UCSD-AML1 (cell line): ENCODE measurements at regions not wholly inside any gene's neighbourhood (a gene's known extent, or its start where the extent isn't known, plus 50 kb on each side); places are given as distances from the start of the nearest gene placed in this dataset.

Source experiments
- DNase-seq: peaks from one replicate; lab custom pipeline; 2025; ENCODE audit not compliant: unreplicated experiment; lab: John Stamatoyannopoulos, UW

GRCh38 chr6:23096876-23097275 is 527.5 kb downstream of the HDGFL1 start:
- no peak for DNase-seq

GRCh38 chr6:23097566-23097965 is 528.2 kb downstream of the HDGFL1 start:
- no peak for DNase-seq

- DNase-seq: no peak
These were observed 537.6 kb downstream of the HDGFL1 start for GRCh38 chr6:23106951-23107350.

DNA sequence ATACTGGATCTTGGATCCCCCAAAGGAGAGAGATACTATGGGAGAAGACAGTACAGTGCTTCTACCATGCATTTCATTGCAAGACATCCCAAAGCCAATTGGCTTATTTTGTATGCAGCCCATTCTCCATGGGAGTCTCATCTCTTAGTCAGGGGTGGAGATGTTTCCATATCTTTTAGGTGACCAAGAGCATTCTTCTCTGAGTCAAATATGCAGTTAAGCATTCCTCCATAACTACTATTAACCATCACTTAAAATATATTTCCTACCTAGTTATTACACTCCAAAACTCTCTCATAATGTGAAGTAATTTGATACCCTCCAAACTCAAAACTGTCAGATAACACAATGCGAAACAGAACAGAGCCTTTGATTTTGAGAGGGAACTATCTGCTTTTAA is 542.6 kb downstream of the HDGFL1 start:
- DNase-seq: no peak

DNA sequence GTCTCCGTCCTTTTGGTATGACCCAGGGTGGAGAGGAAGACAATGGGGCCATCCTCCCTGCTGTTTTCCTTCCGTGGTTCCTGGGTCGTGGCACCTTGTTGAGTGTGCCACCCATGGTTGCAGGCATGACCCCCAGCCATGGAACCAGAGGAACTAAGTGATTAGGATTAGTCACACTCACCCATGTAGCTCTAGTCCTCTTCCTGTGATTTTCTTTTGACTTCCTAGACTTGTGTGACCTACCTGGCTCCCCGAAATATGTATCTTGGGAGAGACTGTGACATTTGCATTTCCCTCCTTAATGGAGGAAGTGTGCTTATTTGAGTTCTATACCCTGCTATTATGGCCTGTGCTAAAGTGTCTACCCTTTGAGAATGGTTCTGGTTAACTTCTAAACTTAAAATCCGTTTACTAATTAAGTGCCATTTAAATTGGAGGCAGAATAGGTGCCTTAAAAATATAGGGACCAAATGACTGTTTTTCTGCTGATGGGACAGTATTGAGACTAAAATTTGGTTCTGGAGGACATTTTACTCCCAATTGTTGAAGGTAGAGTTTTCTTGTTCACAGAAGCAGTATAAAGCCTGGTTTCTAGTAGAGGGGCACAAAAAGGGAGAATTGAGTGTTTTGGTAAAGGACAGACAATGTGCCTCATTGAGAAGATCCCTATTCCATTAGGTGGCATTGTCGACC is 545.6 kb downstream of the HDGFL1 start:
- no peak for DNase-seq

GRCh38 chr6:23137611-23138010 is 568.2 kb downstream of the HDGFL1 start:
- DNase-seq: no peak

- no peak for DNase-seq
These were observed 571.5 kb downstream of the HDGFL1 start for GRCh38 chr6:23140871-23141270.

DNA sequence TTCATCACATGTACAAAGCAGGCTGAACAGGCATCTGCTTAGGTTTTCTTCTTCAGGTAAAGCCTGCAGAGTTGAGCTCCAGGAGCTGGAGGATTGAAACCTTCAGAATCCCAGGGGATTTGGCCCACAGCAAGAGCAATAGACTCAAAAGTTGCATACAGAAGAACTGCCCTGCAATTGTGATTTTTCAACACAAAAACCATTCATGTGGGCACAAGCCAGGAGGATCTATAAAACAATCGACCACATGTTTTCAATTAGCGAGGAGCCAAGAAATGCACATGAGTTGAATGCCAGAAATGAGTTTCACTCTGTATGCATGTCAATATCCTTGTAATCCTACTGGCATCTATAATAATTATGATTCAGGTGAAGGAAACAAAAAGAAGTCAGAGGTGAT is 576.4 kb downstream of the HDGFL1 start:
- DNase-seq: no peak

GRCh38 chr6:23154159-23154558 is 584.8 kb downstream of the HDGFL1 start:
- no peak for DNase-seq

DNA sequence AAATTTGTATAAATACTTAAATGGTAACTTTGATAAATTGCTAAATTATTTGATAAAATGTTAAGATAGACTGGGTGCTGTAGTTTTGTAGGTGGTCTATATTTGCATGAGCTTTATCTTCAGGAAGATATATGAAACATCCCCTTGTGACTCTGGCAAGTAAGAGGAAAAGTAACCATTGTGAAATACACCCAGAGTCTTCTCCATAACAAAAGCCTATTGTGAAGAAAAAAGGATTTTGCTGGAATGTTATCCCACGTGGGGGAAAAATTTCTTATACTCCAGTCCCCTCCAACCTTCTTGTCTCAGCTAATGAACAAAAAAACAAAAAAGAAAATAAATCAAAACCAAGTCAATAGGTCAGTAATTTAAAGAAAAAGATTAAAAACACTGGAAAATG is 600.7 kb downstream of the HDGFL1 start:
- DNase-seq: no peak

DNA sequence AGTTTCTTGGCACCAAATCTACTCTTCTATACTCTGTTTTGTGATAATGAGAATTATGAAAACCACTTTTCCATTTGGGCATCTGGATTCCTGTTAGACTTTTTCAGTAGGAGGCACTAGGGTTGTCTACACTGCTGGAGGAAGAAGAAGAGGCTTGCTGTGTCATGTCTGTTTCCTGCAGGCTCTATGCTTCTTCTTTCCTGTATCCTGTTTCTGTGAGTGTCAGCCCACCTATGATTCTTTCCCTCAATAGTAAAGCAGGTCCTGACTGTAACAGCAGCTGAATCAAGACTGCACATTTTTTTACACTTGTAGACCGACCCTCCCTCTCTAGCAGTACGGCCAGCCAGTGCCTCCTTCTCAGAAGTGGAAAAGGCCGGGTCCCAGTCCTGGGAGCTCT is 603.9 kb downstream of the HDGFL1 start:
- DNase-seq: no peak

DNA sequence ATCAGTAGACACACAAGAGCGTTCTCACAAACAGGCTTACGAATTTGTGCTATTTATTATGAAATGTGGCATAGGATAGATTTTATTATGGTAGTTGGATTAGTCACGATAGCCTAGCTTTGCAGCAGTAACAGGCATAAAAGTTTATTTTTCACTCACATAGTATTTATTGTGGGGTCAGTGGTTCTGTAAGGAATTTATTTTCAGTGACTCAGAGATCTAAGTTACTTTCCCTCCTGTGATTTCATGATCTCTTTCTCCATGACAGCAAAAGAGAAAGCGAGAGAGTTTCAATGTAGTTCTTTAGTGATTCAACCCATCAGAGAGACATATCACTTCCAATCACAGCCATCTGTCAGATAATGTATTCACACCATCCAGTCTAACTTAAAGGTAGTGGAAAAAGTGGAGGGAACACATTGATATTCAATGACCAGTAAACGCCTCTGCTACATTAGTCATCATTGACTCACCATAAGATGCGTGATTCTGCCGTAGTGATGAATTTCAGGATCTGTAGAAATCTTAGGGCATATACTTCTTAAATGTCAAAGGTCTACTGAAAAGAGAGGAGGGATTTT is 605.5 kb downstream of the HDGFL1 start:
- DNase-seq: no peak

DNA sequence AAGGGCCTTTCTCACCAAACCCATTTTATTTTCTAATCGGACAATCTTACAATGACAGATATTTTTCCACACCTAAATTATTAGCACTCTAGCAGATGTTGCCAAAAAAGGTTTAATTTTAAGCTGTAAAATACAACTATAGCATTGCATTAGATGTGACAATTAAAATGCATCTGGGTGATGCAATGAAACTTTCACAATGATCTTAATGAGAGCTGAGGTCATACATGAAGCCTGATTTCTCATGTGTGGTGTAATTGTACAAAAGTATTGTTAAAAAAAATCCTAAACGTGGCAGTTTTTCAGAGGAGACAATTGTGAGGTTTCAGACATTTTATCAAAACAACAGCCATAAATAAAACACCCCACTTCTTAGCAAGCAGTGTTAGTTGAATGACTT is 606.0 kb downstream of the HDGFL1 start:
- DNase-seq: no peak

DNA sequence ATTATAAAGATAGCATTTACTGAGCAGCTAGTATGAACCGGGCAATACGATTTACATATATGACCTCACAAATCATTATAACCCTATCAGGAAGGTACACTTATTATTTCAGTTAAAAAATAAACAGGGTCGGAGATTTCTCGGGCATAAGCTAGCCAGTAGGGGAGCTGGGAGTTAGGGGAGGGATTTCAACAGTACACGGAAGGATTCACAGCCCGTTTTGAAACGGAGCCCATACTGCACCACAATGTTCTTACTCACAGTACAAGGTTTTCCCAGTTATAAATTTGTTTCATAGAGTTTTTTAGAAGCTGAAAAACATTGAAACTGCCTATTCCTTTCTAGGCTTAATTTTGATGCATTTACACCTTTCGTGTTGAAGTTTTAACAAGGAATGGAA is 607.1 kb downstream of the HDGFL1 start:
- DNase-seq: no peak

- no peak for DNase-seq
These were observed 607.5 kb downstream of the HDGFL1 start for GRCh38 chr6:23176883-23177282.

DNA sequence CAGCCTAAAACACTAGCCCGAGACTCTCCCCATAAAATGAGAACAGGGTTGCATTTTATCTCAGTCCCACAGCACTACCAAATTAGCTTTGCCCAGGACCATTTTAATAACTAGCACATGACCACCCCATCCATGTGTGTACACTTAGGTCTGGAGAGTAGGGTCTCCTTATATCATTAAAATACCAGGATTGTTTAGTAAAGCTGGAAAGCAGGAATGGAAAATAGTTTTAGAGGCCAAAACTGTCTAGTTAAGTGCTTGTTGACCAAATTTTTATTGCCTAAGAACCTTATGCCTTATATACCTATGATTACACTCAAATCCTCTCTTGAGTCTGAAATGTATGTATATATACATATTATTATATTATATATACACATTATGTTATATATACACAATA is 608.4 kb downstream of the HDGFL1 start:
- DNase-seq: no peak

DNA sequence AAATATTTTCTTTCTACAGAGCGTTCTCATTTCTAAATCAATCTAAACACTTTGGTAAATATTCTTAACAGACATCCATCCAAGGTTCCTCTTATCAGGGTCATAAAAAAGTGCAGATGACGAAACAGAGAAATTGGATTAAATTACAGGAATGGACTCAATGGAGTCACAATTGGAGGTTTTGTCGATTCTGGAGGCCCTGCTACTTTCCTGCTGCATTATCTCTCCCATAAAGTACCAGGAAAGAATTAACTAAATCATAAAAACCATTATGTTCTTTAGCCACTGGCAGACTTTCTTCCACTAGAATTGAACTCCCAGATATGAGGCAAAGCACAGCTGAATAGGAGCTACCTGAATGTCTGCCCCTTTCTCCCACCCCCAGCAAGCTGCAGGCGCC is 610.6 kb downstream of the HDGFL1 start:
- no peak for DNase-seq

DNA sequence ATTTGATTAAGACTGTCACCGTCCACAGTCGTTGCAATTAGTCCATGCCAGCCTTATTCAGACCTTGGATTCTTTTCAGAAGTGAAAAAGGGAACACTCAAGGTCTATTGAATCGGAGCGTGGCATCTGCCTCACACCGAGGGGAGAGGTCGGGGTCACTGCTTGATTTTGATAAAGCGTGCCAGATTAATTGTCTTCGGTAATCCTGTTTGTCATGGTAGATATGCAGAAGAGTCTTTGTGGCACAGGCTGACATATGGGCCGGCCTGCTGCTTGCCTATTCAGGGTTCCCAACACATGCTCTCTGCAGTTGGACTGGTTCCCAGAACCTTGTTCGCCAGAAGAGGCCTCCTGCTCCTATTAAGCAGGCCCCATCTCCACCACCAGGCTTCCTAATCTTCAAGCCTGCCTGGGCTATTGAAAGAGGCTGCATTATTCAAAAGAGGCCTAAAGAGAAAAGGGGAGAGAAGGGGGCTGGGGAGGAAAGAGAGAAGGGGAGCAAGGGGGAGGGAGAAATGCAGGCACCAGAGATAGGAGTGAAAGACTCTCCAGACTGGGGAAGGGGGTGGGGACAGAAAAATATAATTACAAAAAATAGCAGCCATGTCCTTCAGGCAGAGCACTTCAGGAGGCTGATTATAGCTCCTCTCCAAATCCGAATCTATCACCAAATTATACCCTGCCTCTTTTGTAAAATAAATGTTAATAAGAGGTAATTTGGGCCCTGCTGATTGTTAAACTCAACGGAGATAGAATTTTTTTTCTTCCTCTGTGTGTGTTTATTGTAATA is 611.3 kb downstream of the HDGFL1 start:
- DNase-seq: no peak

- no peak for DNase-seq
These were observed 612.2 kb downstream of the HDGFL1 start for GRCh38 chr6:23181356-23182110.

- no peak for DNase-seq
These were observed 614.5 kb downstream of the HDGFL1 start for GRCh38 chr6:23183846-23184245.

GRCh38 chr6:23184351-23184750 is 615.0 kb downstream of the HDGFL1 start:
- no peak for DNase-seq

DNA sequence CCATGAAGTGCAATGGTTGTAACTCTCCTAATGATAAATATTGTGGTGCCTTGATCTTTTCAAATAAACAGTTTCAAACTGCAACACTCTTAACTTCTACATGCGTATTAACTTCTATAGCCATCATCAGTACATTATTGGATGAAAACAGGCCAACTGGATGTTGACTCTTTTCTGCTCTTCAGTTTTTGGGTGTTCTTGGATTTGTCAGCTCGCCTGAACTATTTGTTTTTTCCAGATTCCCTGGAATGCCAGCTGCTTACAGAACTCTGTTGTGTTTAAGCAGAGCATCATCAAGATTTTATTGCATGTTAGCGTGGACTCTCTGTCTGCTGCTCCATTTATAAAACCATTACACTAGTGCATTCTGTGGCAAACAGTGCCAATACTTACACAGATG is 626.1 kb downstream of the HDGFL1 start:
- DNase-seq: no peak
